ENCODE measurements at regions not wholly inside any gene's neighbourhood (a gene's known extent, or its start where the extent isn't known, plus 50 kb on each side); places are given as distances from the start of the nearest gene placed in this dataset.

GRCh38 chr9:71223953-71224538 is 102.6 kb upstream of the TRPM3 start (continued):
- TF ChIP-seq, protein P1, sequence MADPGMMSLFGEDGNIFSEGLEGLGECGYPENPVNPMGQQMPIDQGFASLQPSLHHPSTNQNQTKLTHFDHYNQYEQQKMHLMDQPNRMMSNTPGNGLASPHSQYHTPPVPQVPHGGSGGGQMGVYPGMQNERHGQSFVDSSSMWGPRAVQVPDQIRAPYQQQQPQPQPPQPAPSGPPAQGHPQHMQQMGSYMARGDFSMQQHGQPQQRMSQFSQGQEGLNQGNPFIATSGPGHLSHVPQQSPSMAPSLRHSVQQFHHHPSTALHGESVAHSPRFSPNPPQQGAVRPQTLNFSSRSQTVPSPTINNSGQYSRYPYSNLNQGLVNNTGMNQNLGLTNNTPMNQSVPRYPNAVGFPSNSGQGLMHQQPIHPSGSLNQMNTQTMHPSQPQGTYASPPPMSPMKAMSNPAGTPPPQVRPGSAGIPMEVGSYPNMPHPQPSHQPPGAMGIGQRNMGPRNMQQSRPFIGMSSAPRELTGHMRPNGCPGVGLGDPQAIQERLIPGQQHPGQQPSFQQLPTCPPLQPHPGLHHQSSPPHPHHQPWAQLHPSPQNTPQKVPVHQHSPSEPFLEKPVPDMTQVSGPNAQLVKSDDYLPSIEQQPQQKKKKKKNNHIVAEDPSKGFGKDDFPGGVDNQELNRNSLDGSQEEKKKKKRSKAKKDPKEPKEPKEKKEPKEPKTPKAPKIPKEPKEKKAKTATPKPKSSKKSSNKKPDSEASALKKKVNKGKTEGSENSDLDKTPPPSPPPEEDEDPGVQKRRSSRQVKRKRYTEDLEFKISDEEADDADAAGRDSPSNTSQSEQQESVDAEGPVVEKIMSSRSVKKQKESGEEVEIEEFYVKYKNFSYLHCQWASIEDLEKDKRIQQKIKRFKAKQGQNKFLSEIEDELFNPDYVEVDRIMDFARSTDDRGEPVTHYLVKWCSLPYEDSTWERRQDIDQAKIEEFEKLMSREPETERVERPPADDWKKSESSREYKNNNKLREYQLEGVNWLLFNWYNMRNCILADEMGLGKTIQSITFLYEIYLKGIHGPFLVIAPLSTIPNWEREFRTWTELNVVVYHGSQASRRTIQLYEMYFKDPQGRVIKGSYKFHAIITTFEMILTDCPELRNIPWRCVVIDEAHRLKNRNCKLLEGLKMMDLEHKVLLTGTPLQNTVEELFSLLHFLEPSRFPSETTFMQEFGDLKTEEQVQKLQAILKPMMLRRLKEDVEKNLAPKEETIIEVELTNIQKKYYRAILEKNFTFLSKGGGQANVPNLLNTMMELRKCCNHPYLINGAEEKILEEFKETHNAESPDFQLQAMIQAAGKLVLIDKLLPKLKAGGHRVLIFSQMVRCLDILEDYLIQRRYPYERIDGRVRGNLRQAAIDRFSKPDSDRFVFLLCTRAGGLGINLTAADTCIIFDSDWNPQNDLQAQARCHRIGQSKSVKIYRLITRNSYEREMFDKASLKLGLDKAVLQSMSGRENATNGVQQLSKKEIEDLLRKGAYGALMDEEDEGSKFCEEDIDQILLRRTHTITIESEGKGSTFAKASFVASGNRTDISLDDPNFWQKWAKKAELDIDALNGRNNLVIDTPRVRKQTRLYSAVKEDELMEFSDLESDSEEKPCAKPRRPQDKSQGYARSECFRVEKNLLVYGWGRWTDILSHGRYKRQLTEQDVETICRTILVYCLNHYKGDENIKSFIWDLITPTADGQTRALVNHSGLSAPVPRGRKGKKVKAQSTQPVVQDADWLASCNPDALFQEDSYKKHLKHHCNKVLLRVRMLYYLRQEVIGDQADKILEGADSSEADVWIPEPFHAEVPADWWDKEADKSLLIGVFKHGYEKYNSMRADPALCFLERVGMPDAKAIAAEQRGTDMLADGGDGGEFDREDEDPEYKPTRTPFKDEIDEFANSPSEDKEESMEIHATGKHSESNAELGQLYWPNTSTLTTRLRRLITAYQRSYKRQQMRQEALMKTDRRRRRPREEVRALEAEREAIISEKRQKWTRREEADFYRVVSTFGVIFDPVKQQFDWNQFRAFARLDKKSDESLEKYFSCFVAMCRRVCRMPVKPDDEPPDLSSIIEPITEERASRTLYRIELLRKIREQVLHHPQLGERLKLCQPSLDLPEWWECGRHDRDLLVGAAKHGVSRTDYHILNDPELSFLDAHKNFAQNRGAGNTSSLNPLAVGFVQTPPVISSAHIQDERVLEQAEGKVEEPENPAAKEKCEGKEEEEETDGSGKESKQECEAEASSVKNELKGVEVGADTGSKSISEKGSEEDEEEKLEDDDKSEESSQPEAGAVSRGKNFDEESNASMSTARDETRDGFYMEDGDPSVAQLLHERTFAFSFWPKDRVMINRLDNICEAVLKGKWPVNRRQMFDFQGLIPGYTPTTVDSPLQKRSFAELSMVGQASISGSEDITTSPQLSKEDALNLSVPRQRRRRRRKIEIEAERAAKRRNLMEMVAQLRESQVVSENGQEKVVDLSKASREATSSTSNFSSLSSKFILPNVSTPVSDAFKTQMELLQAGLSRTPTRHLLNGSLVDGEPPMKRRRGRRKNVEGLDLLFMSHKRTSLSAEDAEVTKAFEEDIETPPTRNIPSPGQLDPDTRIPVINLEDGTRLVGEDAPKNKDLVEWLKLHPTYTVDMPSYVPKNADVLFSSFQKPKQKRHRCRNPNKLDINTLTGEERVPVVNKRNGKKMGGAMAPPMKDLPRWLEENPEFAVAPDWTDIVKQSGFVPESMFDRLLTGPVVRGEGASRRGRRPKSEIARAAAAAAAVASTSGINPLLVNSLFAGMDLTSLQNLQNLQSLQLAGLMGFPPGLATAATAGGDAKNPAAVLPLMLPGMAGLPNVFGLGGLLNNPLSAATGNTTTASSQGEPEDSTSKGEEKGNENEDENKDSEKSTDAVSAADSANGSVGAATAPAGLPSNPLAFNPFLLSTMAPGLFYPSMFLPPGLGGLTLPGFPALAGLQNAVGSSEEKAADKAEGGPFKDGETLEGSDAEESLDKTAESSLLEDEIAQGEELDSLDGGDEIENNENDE (IDR thresholded peaks at IDR 0.05; ENCODE audit: insufficient replicate concordance, low read length): no peak
- peak in 2 of 3 experiments; percentile 55 to 58; a peak in 3 of 4 replicates for TF ChIP-seq CTCF (IDR thresholded peaks at IDR 0.05; ENCODE audit: control extremely low read depth in 1 of 3, insufficient read depth in 1 of 3, low read depth in 1 of 3, low read length in 3 of 3)
- TF ChIP-seq, protein P2, sequence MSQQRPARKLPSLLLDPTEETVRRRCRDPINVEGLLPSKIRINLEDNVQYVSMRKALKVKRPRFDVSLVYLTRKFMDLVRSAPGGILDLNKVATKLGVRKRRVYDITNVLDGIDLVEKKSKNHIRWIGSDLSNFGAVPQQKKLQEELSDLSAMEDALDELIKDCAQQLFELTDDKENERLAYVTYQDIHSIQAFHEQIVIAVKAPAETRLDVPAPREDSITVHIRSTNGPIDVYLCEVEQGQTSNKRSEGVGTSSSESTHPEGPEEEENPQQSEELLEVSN (IDR thresholded peaks at IDR 0.05): no peak
- TF ChIP-seq CBX5 (IDR thresholded peaks at IDR 0.05; ENCODE audit: low read depth, low read length): no peak
- peak; percentile 30; the same call in 1 of the 2 replicates for TF ChIP-seq SP1 (IDR thresholded peaks at IDR 0.05; ENCODE audit: low read depth, low read length)
